B cell (primary cell): ENCODE measurements at regions not wholly inside any gene's neighbourhood (a gene's known extent, or its start where the extent isn't known, plus 50 kb on each side); places are given as distances from the start of the nearest gene placed in this dataset.

Source experiments
- CTCF ChIP-seq: fragments of 200-600 bp; IDR thresholded peaks from one replicate; pipeline ENCODE4 v1.8.0; 2022; ENCODE audit warnings: antibody characterized with exemption, mild to moderate bottlenecking
- EZH2 ChIP-seq: IDR thresholded peaks from 2 replicates; pipeline ENCODE4 v1.6.1; 2012; ENCODE audit warnings: borderline replicate concordance, low read depth, mild to moderate bottlenecking, moderate library complexity, low read length; ENCODE audit not compliant: insufficient read depth, poor library complexity, severe bottlenecking

DNA sequence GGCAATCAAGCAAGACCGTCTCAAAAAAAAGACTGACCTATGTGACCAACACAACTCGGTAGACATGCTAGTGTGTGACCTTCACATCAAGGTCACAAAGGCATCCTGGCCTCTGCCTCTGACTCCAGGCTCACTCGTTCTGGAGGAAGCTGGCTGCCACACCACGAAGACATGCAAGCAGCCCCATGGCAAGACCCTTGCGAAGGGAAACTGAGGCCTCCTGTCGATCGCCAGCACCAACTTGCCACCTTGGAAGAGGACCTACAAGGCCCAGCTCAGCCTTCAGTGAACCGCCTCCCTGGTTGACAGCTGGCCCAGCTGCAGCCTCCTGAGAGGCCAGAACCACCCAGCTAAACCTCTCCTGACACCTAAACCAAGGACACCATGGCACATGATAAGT, 79.3 kb upstream of the ASAP2 start:
- TF ChIP-seq CTCF (no peak), EZH2 (no peak)
